Effector memory CD4-positive, alpha-beta T cell (primary cell): ENCODE measurements at regions not wholly inside any gene's neighbourhood (a gene's known extent, or its start where the extent isn't known, plus 50 kb on each side); places are given as distances from the start of the nearest gene placed in this dataset.

ENCODE experiments used
- DNase-seq, 3 donors: peaks; one replicate each; pipeline ENCODE4 v3.0.0-alpha.2; 2020
- H3K27ac ChIP-seq: 2 replicates; pipeline ENCODE4 v1.7.0; 2013; ENCODE audit warnings: mild to moderate bottlenecking, low read length, moderate library complexity; ENCODE audit not compliant: insufficient read depth, poor library complexity, severe bottlenecking
- H3K27me3 ChIP-seq: replicated peaks from 2 replicates; pipeline ENCODE4 v1.7.0; 2013; ENCODE audit warnings: mild to moderate bottlenecking, low read length; ENCODE audit not compliant: insufficient read depth, control insufficient read depth, poor library complexity, severe bottlenecking
- H3K36me3 ChIP-seq: 2 replicates; pipeline ENCODE4 v1.7.0; 2013; ENCODE audit warnings: mild to moderate bottlenecking, low read length, moderate library complexity; ENCODE audit not compliant: control insufficient read depth, insufficient read depth
- H3K4me1 ChIP-seq: 2 replicates; pipeline ENCODE4 v1.7.0; 2013; ENCODE audit warnings: low read length, mild to moderate bottlenecking; ENCODE audit not compliant: control insufficient read depth, insufficient read depth, poor library complexity, severe bottlenecking
- H3K4me3 ChIP-seq: 2 replicates; pipeline ENCODE4 v1.7.0; 2013; ENCODE audit warnings: low read length, low read depth, mild to moderate bottlenecking; ENCODE audit not compliant: insufficient read depth, poor library complexity, severe bottlenecking
- H3K9me3 ChIP-seq: 2 replicates; pipeline ENCODE4 v1.7.0; 2013; ENCODE audit warnings: mild to moderate bottlenecking, low read length, moderate library complexity; ENCODE audit not compliant: control insufficient read depth

GRCh38 chr7:25963733-25964132 lies 188.3 kb upstream of the NFE2L3 start:
- H3K36me3 ChIP-seq: no peaks in the 10 kb centered on the region
- no peak for DNase-seq
- H3K4me3 ChIP-seq: no peak overlapping the region
- no peaks in the 10 kb centered on the region for H3K27me3 ChIP-seq
- peaks cover 4% of the 10 kb centered on the region for H3K4me1 ChIP-seq
- H3K27ac ChIP-seq: no peak overlapping the region
- no peaks in the 10 kb centered on the region for H3K9me3 ChIP-seq

GRCh38 chr7:25964483-25964991 lies 187.5 kb upstream of the NFE2L3 start:
- no peaks in the 10 kb centered on the region for H3K9me3 ChIP-seq
- H3K4me1 ChIP-seq: peaks cover 4% of the 10 kb centered on the region
- H3K27ac ChIP-seq: no peak overlapping the region
- H3K27me3 ChIP-seq: no peaks in the 10 kb centered on the region
- no peak overlapping the region for H3K4me3 ChIP-seq
- DNase-seq: no peak
- no peaks in the 10 kb centered on the region for H3K36me3 ChIP-seq

DNA sequence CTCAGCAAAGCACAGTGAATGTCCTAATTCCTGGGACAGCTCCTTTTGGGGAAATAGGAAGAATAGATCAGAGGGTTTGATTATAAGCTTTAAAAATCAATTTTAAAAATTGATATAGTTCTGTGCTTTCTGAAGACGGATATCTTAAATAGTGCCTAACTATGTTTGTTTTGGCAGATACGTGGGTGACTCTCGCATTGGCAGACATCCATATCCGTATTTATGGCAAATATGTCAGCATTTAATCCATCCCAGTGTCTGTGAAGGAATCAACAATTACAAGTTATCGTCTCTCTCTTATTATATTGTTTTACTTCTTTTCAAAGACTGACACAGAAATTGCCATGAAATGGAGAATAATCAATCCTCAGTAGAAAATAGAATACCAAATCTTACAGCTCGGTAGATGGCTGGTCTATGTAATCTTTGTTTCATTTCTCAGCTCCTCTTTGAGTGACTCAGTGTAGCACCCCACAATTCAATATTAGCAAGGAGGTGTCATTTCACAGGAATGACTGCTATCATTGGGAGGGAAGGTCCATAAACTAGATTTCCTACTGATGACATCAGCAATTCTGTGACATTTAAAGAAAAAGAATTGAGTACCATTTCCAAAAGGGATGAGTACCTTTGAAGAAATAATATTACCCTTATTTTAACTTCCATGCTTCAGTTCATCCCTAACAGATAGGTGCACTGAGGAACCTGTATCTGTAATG lies 186.4 kb upstream of the NFE2L3 start:
- H3K27ac ChIP-seq: no peak overlapping the region
- no peaks in the 10 kb centered on the region for H3K27me3 ChIP-seq
- DNase-seq: no peak
- H3K36me3 ChIP-seq: no peaks in the 10 kb centered on the region
- H3K9me3 ChIP-seq: no peaks in the 10 kb centered on the region
- H3K4me3 ChIP-seq: no peak overlapping the region
- H3K4me1 ChIP-seq: peaks cover 4% of the 10 kb centered on the region

DNA sequence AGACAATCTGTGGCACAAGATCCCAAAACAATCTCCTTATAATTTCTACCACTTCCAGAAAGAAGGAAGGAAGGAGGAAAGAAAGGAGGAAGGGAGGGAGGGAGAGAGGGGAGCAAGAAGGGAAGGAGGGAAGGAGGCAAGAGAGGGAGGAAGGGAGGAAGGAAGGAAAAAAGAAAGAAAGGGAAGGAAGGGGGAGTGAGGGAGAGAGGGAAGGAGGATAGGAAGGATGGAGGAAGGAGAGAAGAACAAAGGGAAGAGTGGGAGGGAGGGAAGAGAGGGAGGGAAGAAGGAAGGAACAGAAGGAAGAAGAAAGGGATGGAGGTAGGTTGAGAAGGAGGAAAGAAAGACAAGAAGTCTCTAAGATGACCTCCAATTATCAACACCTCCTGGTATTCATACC lies 185.5 kb upstream of the NFE2L3 start:
- H3K27me3 ChIP-seq: no peaks in the 10 kb centered on the region
- DNase-seq: no peak
- H3K27ac ChIP-seq: no peak overlapping the region
- H3K9me3 ChIP-seq: no peaks in the 10 kb centered on the region
- no peak overlapping the region for H3K4me3 ChIP-seq
- H3K36me3 ChIP-seq: no peaks in the 10 kb centered on the region
- peaks cover 4% of the 10 kb centered on the region for H3K4me1 ChIP-seq

DNA sequence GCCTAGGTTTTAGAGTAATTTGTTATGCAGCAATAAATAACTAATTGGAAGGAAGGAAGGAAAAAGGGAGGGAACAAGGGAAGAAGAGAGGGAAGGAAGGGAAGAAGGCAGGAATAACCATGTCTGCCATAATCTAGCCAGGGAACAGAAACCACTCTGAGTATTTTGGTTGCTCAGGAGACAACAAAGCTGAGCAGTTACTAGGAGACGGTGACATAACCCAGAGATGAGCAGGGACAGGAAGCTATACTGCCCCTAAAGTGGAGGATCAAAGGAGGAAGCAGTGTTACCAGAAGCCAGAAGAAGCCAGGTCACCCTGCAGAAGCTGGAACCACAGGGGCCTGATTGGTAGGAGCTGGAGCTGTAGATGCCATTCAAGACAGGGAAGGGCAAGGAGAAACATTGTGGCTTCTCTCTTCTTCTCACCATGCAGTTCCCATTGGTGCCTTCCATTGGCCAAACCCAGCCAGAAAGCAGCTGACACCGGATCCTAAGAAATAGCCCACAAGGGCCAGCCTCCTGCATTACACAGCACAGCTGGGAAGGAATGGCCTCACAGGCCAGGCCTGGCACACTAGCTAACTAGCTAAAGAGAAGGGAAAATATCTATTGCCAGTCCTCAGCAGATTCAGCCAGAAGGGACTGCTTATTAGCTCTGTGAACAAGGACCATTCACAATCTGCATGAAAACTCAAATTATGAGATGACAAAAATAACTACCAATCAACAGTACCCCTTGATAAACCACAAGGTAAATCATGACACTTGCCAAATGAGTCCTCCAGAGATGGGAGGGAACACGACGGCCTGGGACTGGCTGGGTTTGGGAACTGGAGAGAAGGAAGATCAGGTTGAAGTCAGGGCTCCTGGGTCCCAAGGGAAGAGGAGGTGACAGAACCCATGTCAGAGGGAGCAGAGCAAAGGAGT lies 184.5 kb upstream of the NFE2L3 start:
- H3K4me1 ChIP-seq: peaks cover 4% of the 10 kb centered on the region
- no peak overlapping the region for H3K4me3 ChIP-seq
- DNase-seq: no peak
- H3K27ac ChIP-seq: no peak overlapping the region
- no peaks in the 10 kb centered on the region for H3K27me3 ChIP-seq
- no peaks in the 10 kb centered on the region for H3K9me3 ChIP-seq
- H3K36me3 ChIP-seq: no peaks in the 10 kb centered on the region

- no peak for DNase-seq
- Histone ChIP-seq H3K9me3 (no peaks in the 10 kb centered on the region), H3K27me3 (no peaks in the 10 kb centered on the region), H3K4me3 (peak overlapping the region; percentile 19), H3K36me3 (no peaks in the 10 kb centered on the region), H3K4me1 (peaks cover 4% of the 10 kb centered on the region), H3K27ac (no peak overlapping the region)
Measured at GRCh38 chr7:25968205-25968993, 183.6 kb upstream of the NFE2L3 start.

GRCh38 chr7:25970356-25970755 lies 181.6 kb upstream of the NFE2L3 start:
- H3K27ac ChIP-seq: no peak overlapping the region
- H3K27me3 ChIP-seq: no peaks in the 10 kb centered on the region
- no peak for DNase-seq
- no peaks in the 10 kb centered on the region for H3K36me3 ChIP-seq
- peaks cover 4% of the 10 kb centered on the region for H3K4me1 ChIP-seq
- H3K9me3 ChIP-seq: no peaks in the 10 kb centered on the region
- H3K4me3 ChIP-seq: no peak overlapping the region

GRCh38 chr7:25970911-25971310 lies 181.1 kb upstream of the NFE2L3 start:
- Histone ChIP-seq H3K27ac (no peak overlapping the region), H3K27me3 (no peaks in the 10 kb centered on the region), H3K4me3 (no peak overlapping the region), H3K9me3 (no peaks in the 10 kb centered on the region), H3K4me1 (peaks cover 4% of the 10 kb centered on the region), H3K36me3 (no peaks in the 10 kb centered on the region)
- DNase-seq: no peak

DNA sequence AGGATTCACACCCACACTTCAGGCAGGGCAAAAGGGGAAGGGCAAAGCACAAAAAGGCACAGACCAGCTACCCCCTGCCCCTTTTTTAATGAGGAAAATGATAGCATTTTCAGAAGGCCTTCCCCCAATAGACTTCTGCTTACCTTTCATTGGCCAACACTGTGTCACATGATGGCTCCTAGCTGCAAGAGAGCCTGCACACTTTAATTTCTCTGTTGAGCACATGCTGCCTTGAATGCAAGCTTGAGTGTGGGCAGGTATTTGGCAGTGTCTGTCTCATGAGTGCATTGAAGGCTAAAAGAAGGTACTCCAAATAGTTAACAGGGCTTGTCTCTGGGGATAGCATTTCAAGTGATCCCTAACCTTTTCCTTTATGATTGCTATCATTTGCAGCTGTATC lies 175.4 kb upstream of the NFE2L3 start:
- H3K27ac ChIP-seq: no peak overlapping the region
- DNase-seq: no peak
- H3K4me3 ChIP-seq: no peak overlapping the region
- no peaks in the 10 kb centered on the region for H3K4me1 ChIP-seq
- H3K9me3 ChIP-seq: no peaks in the 10 kb centered on the region
- H3K36me3 ChIP-seq: no peaks in the 10 kb centered on the region
- H3K27me3 ChIP-seq: no peaks in the 10 kb centered on the region
